Putamen (tissue), 1 donor: ENCODE measurements at regions not wholly inside any gene's neighbourhood (a gene's known extent, or its start where the extent isn't known, plus 50 kb on each side); places are given as distances from the start of the nearest gene placed in this dataset.
"Not testable (repeated sequence)": the region's sequence is repeated elsewhere in the genome, so short reads cannot be mapped to it uniquely, and the experiment has no call there.

ENCODE experiments used
- DNase-seq: peaks from one replicate; pipeline ENCODE4 v3.0.0-alpha.2; 2016; ENCODE audit warnings: low spot score

DNA sequence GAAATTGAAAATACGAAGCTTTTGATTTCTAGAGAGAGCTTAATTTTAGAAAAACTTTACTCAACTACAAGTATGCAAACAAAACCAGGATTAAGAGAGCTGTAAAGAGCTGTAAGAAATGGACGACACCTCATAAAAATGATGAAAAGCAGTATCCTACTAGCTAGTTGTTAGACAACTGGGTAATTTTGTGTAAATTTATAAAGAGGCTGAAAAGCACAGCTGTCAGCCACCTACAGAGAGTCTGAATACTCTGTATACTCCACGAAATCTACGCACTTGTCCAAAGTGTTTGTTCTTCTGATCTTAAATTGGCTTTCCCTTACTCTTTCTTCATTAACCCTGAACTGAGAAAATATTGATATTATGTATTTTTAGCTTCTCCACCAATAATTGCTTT, 808.4 kb upstream of the EPHA7 start:
- DNase-seq = no peak

DNA sequence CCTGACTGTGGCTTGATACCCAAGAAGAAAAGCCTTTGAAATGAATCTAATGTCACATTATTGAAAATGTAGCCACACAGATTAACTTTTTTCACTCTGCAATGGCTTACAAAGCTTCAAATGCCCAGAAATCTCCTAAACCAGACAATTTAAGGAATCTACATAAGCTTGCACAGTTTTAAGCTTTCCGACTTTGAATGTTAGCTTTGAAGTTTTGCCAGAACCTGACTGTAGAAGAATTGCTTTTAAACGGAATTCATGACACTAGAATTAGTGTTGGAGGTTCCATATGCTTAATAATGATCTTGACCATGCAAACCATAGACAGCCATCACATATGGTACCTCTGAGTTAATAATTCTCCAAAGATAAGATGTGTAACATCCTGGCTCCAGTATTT, 798.5 kb upstream of the EPHA7 start:
- no peak for DNase-seq

DNA sequence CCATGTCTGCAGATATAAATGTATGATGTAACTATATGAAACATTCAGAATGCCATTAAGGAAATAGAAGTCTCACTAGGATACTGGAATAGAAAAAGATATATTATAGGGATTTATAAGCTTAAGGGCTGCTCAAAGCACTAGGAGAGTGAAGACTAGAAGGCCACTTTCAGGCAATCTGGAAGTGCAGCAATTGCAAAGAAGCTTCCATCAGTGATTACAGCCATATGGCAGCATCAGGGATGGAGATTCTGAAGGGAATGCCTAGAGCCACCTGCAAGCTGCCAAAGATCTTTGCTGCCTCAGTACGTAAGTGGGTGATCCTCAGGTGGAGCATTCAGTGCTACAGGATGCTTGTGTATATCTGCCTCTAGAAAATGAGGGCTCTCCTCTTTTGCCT, 796.2 kb upstream of the EPHA7 start:
- no peak for DNase-seq

DNA sequence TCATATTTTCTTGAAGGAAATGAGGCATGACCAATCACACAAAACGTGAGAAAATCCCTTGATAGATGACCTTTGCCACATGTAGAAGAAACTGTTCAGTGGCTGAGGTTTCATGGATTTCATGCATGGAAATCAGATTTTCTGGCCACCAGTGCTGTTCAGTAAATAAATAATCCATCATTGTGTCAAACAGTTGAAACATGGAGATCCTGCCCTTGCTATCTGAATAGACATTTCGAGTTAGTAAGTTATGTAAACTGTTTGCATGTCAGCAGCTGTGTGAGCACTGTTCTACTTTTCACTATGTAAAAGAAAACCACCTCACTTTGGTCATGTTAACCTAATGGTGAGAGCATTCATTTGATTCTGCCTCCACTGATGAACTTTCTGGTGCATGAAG, 793.9 kb upstream of the EPHA7 start:
- no peak for DNase-seq

DNA sequence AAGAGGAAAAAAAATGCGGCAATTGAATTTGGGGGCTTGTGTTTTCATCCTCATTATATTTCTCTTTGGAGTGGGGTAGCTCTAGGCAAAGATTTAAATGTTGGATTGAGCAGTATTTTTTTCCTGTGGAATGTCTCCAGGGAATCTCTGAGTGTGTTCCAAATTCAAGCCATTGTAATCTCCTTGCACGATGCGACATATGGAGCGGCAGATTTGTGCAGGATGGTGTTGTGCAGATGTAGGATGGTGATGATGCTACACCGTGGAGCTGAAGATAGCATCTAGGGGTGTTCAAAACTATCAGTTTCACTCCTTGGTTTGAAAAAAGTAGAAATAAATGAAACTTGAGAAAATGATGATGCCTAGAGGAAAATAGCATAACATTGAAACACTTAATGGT, 777.5 kb upstream of the EPHA7 start:
- no peak for DNase-seq

DNA sequence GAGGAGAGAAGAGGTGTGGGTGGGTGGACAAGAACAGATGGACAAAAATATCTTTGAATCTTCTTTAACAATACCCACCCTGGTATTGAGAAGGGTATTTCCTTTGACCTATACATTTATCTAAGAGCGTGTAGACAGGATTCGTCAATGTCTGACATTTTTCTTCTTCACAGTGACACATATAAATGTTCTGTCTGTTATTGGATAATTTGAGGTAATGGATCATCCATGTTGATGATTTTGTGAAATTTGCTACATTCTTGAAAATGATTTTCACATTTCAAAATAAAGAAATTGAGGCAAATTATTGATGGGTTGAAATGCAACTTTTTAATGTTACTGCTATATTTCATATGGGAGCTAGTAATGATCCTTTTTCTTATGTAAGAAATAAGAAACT, 770.7 kb upstream of the EPHA7 start:
- no peak for DNase-seq

DNA sequence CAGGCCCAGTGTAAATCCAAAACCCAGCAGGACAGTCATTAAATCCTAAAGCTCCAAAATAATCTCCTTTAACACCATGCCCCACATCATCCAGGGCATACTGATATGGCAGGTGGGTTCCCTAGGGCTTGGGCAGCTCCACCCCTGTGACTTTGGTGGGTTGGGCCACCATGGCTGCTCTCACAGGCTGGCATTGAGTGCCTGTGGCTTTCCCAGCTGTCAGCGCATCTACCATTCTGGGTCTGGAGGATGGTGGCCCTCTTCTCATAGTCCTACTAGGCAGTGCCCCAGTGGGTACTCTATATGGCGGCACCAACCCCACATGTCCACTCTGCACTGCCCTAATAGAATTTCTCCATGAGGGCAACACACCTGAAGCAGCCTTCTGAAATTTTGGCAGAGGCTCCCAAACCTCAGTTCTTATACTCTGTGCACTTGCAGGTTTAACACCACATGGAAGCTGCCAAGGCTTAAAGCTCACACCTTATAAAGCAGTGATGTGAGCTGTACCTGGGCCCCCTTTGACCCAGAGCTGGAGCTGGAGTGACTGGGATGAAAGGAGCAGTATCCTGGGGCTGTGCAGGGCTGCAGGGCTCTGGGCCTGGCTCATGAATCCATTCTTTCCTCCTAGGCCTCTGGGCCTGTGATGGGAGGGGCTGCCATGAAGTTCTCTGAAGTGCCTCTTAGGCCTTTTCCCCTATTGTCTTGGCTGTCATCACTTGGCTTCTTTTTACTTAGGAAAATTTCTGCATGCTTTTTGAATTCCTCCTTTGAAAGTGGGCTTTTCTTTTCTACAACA, 765.5 kb upstream of the EPHA7 start:
- DNase-seq = no peak

DNA sequence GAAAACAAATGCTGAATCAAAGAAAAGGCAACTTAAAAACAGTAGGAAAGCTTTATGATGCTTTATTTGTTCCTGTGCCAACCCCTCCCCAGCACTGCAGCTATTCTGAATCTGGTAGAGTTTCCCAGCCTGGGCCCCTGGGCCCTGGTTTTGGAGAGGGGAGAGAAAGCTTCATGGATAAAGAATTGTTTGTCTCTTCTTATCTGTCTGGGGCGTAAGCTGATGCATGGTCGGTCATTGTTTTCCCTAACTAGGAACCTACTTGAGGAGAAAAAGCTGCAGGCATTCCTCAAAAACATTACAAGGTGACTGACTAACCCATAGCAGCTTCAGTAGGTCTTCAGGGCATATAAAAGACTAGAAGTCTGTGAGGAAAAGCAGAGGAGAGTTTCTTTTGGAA, 758.1 kb upstream of the EPHA7 start:
- DNase-seq = no peak

DNA sequence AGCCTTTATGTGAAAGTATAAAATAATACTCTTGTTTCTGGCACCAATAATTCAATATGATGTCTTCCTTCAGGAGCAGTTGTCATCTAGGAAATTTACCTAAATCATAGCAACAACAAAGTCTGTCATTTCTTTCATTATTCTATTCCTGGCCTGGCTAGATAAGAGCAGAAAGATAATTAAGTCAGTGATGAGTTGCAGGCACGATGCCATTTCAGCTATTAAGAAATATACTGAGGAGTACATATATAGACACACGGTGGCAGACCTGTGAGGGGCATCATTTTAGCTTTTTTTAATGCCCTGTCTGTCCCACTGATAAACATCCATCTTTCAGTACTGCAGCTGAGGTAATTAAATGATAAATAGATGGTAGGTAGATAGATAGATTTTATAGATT, 756.1 kb upstream of the EPHA7 start:
- no peak for DNase-seq

DNA sequence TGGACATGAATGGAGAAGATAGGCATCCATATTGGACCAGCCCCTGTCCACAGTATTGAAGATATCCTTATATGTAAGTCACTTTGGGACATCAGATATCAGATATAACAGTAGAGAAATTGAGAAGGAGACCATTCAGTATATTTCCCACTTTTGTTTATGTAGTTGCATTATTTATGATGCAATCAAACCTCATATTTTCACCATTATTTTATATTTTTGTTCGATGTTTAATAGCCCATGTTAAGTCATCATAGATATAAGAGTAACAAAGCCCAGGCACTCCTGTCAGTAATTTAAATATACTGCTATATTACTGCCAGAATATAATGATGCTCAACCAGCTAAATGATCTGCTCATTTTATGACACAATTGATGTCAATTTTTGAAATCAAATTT, 744.5 kb upstream of the EPHA7 start:
- no peak for DNase-seq

DNA sequence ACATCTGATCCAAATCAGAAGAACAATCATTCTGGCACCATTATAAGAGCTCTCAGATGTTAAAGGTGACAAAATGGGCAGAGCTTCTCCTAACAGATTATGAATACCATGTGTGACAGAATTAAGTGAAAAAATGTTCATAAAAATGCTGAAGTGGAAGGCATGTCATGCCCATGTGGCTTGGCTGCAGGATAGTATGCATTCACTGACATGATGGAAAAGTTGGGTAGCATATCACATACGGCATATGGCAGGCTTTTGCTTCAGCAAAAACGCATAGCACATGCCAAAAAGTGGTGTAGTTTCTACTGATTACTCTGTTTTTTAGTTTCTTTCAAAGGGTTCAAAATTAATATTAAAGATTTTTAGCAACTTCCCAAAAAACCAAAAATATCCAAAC, 731.5 kb upstream of the EPHA7 start:
- DNase-seq = no peak

DNA sequence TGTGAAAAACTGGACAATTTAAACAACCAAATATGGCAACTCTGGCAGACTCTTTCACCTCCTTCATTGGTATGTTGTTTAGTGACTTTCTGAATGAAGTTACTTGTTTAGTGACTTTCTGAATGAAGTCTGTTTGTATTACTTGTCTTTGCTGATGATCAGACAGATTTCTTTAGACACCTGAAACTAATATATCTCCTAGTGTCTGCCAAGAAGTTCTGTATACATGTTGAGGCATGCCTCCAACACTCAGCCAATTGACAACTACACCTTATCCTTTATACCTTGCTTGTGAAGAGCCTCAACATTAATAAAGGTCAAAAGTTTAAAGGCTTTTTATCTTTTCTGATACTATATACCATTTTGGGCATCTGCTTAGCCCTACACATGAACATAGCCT, 725.4 kb upstream of the EPHA7 start:
- no peak for DNase-seq

DNA sequence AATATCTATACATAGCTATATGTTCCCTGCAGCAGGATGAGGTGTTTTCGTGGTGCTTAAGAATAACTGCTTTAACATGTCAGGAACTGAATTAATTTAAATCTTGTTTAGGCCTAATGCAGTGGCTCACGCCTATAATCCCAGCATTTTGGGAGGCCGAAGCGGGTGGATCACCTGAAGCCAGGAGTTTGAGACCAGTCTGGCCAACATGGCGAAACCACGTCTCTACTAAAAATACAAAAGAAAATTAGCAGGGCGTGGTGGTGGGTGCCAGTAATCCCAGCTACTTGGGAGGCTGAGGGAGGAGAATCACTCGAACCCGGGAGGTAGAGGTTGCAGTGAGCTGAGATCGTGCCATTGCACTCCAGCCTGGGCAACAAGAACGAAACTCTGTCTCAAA, 717.8 kb upstream of the EPHA7 start:
- not testable (repeated sequence) for DNase-seq

DNA sequence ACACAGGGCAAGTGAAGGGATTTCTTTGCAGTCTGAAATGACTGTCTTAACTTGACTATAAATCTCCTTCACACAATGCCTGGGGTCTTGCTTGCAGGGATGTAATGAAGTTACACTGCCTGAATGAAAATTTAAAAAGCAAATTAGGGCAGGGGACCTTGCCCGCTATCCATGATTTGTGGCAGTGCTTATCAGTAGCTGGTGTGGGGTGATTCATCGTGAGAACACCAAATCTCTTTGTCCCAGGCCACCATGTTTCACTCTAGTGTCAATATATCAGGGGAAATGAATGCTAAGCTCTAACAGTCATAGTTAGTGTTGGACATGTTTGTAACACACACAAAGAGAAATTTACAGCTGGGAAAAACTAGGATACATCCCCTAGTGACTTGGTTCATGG, 713.7 kb upstream of the EPHA7 start:
- DNase-seq = no peak

DNA sequence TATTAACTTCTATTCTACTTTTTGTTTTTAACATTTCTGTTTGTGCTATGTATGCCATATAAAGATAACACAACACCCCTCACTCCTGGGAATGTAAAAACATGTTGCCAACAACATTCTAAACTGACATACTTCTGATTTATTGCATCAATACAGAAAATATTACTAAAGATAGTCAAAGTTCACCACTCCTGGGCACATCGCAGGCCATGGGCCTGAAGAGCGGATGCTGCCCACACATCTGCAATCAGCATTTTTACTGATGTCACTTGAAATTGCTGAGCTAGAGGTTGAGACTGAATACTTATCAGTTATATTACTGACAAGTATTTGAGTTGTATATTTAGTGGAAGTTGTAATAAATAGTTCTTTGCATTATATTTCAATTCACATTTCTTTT, 711.9 kb upstream of the EPHA7 start:
- DNase-seq = no peak

DNA sequence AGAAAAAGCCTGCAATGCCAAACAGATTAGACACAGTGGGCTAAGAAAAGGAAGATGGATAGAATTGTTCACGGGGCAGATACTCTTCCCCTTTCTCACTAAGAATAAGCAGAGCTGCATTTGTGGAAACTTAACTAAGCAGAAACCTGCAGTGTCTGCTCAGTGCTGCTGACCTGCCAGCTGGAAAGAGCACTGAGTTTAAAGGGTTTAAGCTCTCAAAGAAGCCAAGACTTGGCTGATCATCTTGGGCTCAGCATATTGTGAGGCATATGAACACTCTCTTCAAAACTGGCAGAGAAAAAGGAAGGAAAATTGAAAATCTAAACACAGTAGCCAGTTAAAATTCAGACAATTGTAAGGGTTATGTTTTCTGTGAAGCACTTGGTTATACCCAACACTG, 711.1 kb upstream of the EPHA7 start:
- peak; percentile 7 for DNase-seq

DNA sequence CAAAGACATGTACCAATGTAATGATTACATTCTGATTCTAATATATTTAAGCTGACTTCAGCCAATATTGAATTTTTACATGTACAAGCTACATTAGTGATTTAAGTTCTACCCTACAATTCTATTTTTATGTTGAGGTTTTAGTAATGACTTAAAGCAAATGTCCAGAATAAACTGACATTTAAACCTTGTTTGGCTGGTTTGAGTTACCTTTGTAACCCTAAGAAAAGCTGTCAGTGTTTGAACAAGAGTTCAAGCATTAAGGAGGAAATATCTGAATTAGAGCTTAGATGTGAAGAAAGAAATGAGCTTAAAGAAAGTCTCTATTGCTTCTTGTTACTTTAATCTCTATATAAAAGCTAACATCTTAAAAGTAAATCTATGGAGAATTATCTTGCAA, 710.6 kb upstream of the EPHA7 start:
- DNase-seq = no peak

DNA sequence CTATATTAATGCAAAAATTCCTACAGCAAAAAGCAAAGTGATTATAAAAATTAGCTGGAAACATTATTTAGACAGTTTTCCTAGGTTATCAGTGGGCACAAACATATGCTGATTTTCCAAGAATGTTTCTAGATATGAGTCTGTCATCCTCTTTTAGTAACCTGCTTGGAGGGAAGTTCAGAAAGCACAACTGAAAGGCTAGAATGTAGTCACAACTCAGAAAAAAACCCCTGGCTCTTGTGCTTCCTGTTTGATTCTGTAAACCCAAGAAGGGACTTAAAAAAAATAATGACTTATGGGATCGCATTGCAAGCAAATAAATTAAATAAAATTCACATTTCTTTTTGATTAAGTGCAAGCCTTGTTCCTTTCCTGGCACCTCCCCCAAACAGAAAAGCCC, 708.4 kb upstream of the EPHA7 start:
- DNase-seq = no peak

DNA sequence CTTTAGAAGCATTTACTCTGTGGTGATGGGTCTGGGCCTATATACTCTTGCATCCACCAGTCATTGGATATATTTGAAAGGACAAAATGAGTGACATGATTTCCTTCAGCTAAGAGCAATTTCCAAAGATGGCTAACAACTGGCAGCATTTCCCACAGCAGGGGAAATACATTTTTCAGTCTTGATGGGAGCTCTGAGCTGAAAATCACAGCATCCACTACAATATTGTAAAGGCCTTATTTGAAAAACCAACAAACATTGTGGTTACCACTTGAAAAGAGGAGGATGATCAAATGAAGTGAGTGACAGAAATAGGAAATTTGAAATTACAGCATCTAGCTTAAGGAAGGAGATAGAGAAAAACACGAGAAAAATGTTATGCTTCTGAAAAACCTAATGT, 705.0 kb upstream of the EPHA7 start:
- no peak for DNase-seq

DNA sequence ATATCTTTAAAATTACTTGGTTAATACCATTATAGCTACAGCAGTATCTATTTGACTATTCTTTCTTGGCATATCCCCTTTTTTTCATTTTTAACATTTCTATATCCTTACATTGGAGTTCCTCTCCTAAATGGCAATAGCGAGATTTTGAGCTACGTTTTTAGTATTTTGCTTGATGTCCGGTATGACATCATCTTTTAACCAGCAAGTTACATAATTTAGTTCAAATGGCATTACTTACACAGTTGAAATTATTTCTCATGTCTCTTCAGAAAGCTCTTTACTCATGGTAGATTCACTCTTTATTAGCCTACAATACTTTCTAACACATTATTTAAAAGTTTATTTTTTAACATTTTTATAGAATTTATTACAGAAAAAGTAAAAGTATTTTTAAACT, 701.7 kb upstream of the EPHA7 start:
- DNase-seq = no peak

DNA sequence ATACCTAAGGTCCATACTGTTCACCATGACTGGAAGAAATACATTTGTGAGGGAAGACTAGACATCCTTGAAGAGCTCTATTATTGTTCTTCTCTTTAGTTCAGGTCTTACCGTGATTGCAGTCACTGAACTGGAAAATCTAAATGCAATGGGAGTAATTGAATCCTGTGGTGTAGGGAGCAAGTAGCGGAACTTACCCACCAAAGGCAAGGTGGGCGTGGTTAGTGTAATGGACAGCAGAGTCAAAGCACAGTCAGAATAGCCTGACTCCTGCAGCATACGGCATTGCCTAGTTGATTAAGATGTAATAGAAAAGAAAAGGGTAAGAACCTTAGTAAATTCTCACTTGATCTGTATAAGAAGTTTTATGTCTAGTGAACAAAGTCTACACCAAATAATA, 679.7 kb upstream of the EPHA7 start:
- no peak for DNase-seq

DNA sequence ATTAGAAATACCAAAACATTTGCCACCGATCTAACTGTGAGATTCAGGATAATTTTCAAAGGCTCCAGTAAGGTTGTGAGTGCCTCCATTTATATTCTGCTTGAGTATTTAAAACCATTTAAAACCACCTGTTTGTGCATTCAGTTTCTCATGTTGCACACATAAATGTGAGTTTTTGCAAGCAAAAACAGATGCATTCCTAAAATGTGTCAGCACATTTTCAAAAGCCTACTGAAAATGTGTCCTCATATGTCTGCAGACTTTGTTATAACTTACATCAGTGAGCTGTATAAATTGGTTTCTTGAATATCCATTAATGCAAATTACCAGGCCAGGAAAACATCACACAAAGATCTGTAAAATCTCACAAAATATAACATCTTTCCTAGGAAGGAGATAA, 676.6 kb upstream of the EPHA7 start:
- DNase-seq = no peak

DNA sequence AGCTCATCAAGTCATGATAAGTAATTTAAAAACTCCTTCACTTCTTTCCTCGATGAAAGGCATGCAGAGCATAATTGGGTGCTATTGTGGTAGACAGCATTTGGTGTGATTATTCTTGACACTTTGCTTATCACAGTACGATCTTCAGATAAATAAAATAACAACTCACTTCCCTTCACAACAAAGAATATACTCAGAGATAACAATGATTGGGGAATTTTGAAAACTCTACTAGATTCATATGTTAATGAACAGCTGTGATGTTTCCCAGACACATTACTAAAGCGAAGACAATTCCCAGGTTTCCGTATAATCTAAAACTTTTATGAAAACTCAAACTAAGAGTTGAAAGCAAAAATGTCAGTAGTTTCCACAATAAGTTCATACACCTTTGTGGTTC, 670.6 kb upstream of the EPHA7 start:
- DNase-seq = no peak

DNA sequence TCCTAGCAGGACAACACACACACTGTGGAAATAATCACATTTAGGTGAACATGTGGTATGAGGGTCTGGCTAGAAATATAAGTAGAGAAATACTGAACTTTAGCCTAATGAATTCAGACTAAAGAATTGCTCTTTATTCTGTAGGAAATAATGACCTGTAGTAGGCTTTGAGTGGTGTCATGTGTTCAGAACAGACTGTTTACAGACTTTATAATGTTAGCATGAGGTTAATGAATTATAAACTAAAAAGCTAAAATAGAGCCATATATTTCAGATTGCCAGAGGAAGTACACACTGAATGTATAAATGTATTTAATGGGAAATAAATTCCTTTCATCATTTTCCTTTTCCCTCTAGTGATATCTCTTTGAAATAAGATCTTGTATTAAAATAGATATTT, 669.5 kb upstream of the EPHA7 start:
- DNase-seq = no peak

DNA sequence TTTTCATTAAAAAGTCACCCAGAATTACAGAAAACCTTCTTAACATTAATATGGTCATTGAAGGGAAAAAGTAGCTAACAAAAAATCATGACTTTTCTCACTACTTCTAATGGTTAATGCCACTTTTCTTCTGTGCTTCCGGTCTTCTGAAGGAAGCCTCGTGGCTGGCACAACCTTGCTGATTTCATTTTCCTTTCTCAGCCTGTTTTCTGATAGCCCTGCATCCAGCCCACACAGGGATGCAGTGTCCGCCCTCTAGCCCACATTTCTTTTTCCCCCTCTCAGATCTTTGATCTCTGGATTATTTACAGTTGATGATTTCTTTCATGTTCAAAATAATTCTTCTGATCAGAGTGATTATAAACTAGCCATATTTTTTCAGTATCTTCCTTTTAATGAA, 655.4 kb upstream of the EPHA7 start:
- no peak for DNase-seq
